ENCODE measurements at regions not wholly inside any gene's neighbourhood (a gene's known extent, or its start where the extent isn't known, plus 50 kb on each side); places are given as distances from the start of the nearest gene placed in this dataset.

DNA sequence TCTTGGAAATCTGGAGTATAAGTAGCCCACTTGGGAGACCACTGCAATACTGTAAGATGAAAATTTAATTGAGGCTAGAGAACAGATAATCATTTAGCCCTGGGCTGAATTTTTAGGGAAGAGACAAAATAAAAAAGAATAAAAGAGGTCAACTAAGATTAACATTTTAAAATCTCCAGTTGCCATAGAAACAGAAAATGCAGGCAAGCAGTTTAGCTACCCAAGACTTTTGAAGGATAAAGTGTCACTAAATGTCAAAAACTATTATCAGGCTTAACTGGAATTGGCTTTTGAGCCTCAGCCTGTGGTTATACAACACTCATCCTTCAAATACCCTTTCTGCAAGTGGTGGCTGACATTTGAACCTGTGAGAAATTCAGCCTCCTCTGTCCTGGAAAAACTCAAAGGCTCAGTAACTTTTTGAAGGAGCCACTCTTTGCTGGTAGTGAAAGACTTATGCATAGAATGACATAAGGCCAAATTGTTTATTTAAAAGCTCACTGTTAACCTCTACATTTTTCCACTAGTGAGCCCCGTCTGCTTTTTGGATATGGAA, 220.7 kb upstream of the KCNJ16 start:
- 24 to 31% methylated on average over 1 of the region's 1 CpG for WGBS, 2 donors
- Histone ChIP-seq H3K9me3 (no peaks in the 10 kb centered on the region), H3K4me3 (no peak overlapping the region), H3K27ac (no peak overlapping the region), H3K4me1 (peaks cover 0 to 4% (median 3%) of the 10 kb centered on the region in 3 donors), H3K27me3 (no peaks in the 10 kb centered on the region), H3K36me3 (no peaks in the 10 kb centered on the region)
- intact Hi-C loops (cut with DNase I), result no loop called here
- DNase-seq (no peak), FAIRE-seq (no peak), ATAC-seq (no peak)
- TF ChIP-seq CTCF (IDR thresholded peaks at IDR 0.05), result no peak

DNA sequence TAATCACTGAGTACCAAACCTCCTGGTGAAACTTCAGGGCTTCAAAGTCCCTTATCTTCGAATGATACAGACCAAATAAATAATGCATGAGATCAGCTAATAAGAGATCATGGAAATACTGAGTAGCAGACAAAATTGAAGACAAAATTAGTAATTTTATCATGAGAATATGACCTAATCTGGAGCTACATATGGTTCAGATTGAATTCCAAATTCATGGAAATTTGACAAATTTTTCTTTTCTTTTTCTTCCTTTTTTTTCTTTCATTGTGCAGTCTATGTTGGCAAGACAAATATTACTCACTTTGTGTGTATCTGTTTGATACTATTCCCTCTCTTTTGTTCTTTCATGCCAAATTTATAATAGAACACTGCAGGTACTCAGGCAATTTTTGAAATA, 218.1 kb upstream of the KCNJ16 start:
- FAIRE-seq (no peak), DNase-seq (no peak), ATAC-seq (no peak)
- WGBS, 2 donors, result 48 to 63% methylated on average over 1 of the region's 1 CpG
- no peak for TF ChIP-seq CTCF (IDR thresholded peaks at IDR 0.05)
- Histone ChIP-seq H3K27me3 (no peaks in the 10 kb centered on the region), H3K9me3 (no peaks in the 10 kb centered on the region), H3K36me3 (no peaks in the 10 kb centered on the region), H3K4me1 (peaks cover 0 to 4% (median 3%) of the 10 kb centered on the region in 3 donors), H3K4me3 (no peak overlapping the region), H3K27ac (no peak overlapping the region)
- intact Hi-C loops (cut with DNase I), result no loop called here

- no peak overlapping the region for H3K27ac ChIP-seq
- FAIRE-seq (no peak), DNase-seq (peak in 1 of 6 donors; percentile 8), ATAC-seq (peak in 1 of 4 donors; percentile 34)
- H3K27me3 ChIP-seq, result no peaks in the 10 kb centered on the region
- no peaks in the 10 kb centered on the region for H3K36me3 ChIP-seq
- peaks cover 0 to 4% (median 3%) of the 10 kb centered on the region in 3 donors for H3K4me1 ChIP-seq
- TF ChIP-seq CTCF (IDR thresholded peaks at IDR 0.05), result no peak
- no peaks in the 10 kb centered on the region for H3K9me3 ChIP-seq
- H3K4me3 ChIP-seq, result no peak overlapping the region
- intact Hi-C loops (cut with DNase I), result no loop called here
Observed at GRCh38 chr17:69857412-69857835, 217.6 kb upstream of the KCNJ16 start.

DNA sequence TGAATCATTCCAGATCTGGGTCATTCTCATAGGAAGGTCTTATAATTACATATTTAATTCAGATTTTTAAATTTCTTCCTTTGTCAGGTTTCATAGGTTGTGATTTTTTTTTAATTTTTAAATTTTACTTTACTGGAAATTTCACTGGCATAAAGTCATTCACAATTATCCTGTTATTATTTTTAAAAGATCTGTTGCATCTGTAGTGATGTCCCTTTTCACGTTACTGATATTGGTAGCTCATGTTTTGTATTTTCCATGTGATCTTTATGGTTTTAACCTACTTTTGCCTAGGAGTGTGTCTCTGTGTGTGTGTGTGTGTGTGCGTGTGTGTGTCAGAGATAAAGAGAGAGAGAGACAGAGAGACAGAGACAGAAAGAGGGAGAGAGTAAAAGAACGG, 216.6 kb upstream of the KCNJ16 start:
- no peaks in the 10 kb centered on the region for H3K36me3 ChIP-seq
- peaks cover 0 to 4% (median 0%) of the 10 kb centered on the region in 3 donors for H3K4me1 ChIP-seq
- no peak for DNase-seq
- H3K4me3 ChIP-seq, result no peak overlapping the region
- no peak for FAIRE-seq
- H3K27me3 ChIP-seq, result no peaks in the 10 kb centered on the region
- intact Hi-C loops (cut with DNase I), result no loop called here
- no peak overlapping the region for H3K27ac ChIP-seq
- ATAC-seq, result no peak
- 65 to 71% methylated on average over 3 of the region's 3 CpGs for WGBS, 2 donors
- H3K9me3 ChIP-seq, result no peaks in the 10 kb centered on the region
- TF ChIP-seq CTCF (IDR thresholded peaks at IDR 0.05), result no peak

GRCh38 chr17:69860142-69860680, 214.8 kb upstream of the KCNJ16 start:
- FAIRE-seq (no peak), ATAC-seq (no peak), DNase-seq (no peak)
- Histone ChIP-seq H3K4me1 (no peaks in the 10 kb centered on the region), H3K36me3 (no peaks in the 10 kb centered on the region), H3K9me3 (no peaks in the 10 kb centered on the region), H3K27me3 (no peaks in the 10 kb centered on the region), H3K27ac (no peak overlapping the region), H3K4me3 (no peak overlapping the region)
- TF ChIP-seq CTCF (IDR thresholded peaks at IDR 0.05), result no peak
- 85 to 88% methylated on average over 3 of the region's 3 CpGs for WGBS, 2 donors
- intact Hi-C loops (cut with DNase I), result no loop called here
